ENCODE measurements at regions not wholly inside any gene's neighbourhood (a gene's known extent, or its start where the extent isn't known, plus 50 kb on each side); places are given as distances from the start of the nearest gene placed in this dataset.
"Not testable (repeated sequence)": the region's sequence is repeated elsewhere in the genome, so short reads cannot be mapped to it uniquely, and the experiment has no call there.

GRCh38 chr4:13793020-13793710, 165.6 kb upstream of the BOD1L1 start:
- Mint-ChIP-seq H3K4me3 (no peak overlapping the region), H3K4me1 (no peaks in the 10 kb centered on the region), H3K27me3 (no peaks in the 10 kb centered on the region), H3K27ac (no peak overlapping the region), H3K36me3 (no peaks in the 10 kb centered on the region), H3K9me3 (peaks cover 0 to 6% (median 0%) of the 10 kb centered on the region in 7 donors)
- no peaks in the 10 kb centered on the region for H3K27me3 ChIP-seq (ENCODE audit: control insufficient read depth, insufficient read depth, low read length)
- no peaks in the 10 kb centered on the region for H3K36me3 ChIP-seq (ENCODE audit: control insufficient read depth, insufficient read depth, low read length)
- ATAC-seq (ENCODE audit: low read depth in 2 of 2), result no peak
- no peaks in the 10 kb centered on the region for H3K4me1 ChIP-seq (ENCODE audit: control insufficient read depth, insufficient read depth, low read length, poor library complexity, severe bottlenecking)
- DNase-seq, result no peak
- H3K4me3 ChIP-seq (ENCODE audit: low read depth, low read length), result no peak overlapping the region
- no peak overlapping the region for H3K27ac ChIP-seq (ENCODE audit: insufficient read depth, low read length, poor library complexity, severe bottlenecking)
- no peaks in the 10 kb centered on the region for H3K9me3 ChIP-seq (ENCODE audit: control insufficient read depth in 2 of 2, low read length in 2 of 2)

DNA sequence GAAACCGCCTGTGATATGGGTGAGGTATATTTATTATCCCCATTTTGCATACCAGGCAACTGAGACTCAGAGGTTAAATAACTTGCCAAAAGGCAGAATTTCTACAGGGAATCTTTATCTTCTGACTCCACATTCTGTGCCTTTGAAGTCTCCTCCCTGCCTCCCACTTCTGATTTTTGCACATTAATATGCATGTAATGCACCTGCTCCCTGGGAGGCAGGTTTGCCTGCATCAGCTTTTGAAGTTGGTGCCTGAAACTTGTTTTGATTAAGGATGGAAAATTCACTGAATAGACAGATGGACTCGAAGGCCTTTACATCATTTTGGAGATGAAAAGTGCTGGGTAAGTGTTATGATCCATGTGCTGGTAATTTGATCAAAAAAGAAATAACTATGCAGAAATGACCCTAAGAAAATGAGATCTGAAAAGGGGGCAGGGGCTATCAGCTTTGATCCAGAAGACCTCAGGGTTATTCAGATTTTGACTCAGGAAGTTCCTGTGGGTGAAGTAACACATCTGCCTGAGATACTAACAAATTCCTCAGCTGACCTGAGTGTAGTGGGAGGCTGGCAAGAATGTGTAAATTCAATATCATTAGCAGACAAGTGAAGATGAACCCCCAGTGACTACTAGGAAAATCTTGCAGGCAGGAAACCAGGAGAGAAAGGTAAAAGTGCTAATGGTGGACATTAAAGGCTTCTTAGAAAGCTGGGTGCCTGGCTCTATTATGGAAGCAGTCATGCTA, 167.5 kb upstream of the BOD1L1 start:
- H3K9me3 ChIP-seq (ENCODE audit: control insufficient read depth in 2 of 2, low read length in 2 of 2), result no peaks in the 10 kb centered on the region
- ATAC-seq (ENCODE audit: low read depth in 2 of 2) (no peak), DNase-seq (no peak)
- Mint-ChIP-seq H3K27me3 (no peaks in the 10 kb centered on the region), H3K9me3 (peaks cover 0 to 13% (median 4%) of the 10 kb centered on the region in 7 donors), H3K36me3 (no peaks in the 10 kb centered on the region), H3K4me1 (no peaks in the 10 kb centered on the region), H3K4me3 (no peak overlapping the region), H3K27ac (no peak overlapping the region)
- no peak overlapping the region for H3K4me3 ChIP-seq (ENCODE audit: low read depth, low read length)
- H3K27ac ChIP-seq (ENCODE audit: insufficient read depth, low read length, poor library complexity, severe bottlenecking), result no peak overlapping the region
- H3K4me1 ChIP-seq (ENCODE audit: control insufficient read depth, insufficient read depth, low read length, poor library complexity, severe bottlenecking), result no peaks in the 10 kb centered on the region
- no peaks in the 10 kb centered on the region for H3K27me3 ChIP-seq (ENCODE audit: control insufficient read depth, insufficient read depth, low read length)
- no peaks in the 10 kb centered on the region for H3K36me3 ChIP-seq (ENCODE audit: control insufficient read depth, insufficient read depth, low read length)

GRCh38 chr4:13797061-13797460, 169.5 kb upstream of the BOD1L1 start:
- Histone ChIP-seq H3K9me3 (ENCODE audit: control insufficient read depth in 2 of 2, low read length in 2 of 2) (no peaks in the 10 kb centered on the region), H3K4me3 (ENCODE audit: low read depth, low read length) (no peak overlapping the region), H3K27ac (ENCODE audit: insufficient read depth, low read length, poor library complexity, severe bottlenecking) (no peak overlapping the region), H3K27me3 (ENCODE audit: control insufficient read depth, insufficient read depth, low read length) (no peaks in the 10 kb centered on the region), H3K36me3 (ENCODE audit: control insufficient read depth, insufficient read depth, low read length) (no peaks in the 10 kb centered on the region), H3K4me1 (ENCODE audit: control insufficient read depth, insufficient read depth, low read length, poor library complexity, severe bottlenecking) (no peaks in the 10 kb centered on the region)
- Mint-ChIP-seq H3K4me3 (no peak overlapping the region), H3K36me3 (no peaks in the 10 kb centered on the region), H3K9me3 (peaks cover 0 to 13% (median 4%) of the 10 kb centered on the region in 7 donors), H3K27me3 (no peaks in the 10 kb centered on the region), H3K4me1 (no peaks in the 10 kb centered on the region), H3K27ac (no peak overlapping the region)
- ATAC-seq (ENCODE audit: low read depth in 2 of 2), result no peak
- DNase-seq, result no peak

DNA sequence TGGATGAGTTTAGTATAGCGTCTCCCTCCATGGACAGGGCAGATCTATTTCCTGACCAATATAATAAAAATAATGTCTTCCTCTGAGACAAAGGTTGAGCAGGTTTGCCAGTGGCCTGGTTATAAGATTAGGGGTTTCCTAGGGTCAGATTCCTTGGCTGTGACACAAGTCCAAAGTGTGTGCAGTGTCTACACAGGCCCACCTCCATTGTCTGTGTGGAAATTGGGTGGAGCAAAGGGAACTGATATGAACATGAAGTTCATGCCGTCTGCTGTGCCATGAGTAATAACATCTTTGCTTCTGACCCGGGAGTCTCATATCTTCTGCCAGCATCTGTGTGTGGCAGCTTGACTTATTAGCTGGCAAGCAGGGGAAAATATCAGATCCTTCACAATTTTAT, 187.7 kb upstream of the BOD1L1 start:
- no peaks in the 10 kb centered on the region for H3K36me3 Mint-ChIP-seq
- no peaks in the 10 kb centered on the region for H3K4me1 ChIP-seq (ENCODE audit: control insufficient read depth, insufficient read depth, low read length, poor library complexity, severe bottlenecking)
- no peaks in the 10 kb centered on the region for H3K9me3 ChIP-seq (ENCODE audit: control insufficient read depth in 2 of 2, low read length in 2 of 2)
- no peak overlapping the region for H3K4me3 Mint-ChIP-seq
- no peak overlapping the region for H3K4me3 ChIP-seq (ENCODE audit: low read depth, low read length)
- ATAC-seq (ENCODE audit: low read depth in 2 of 2) (no peak), DNase-seq (no peak)
- H3K27ac Mint-ChIP-seq, result no peak overlapping the region
- no peaks in the 10 kb centered on the region for H3K36me3 ChIP-seq (ENCODE audit: control insufficient read depth, insufficient read depth, low read length)
- no peak overlapping the region for H3K27ac ChIP-seq (ENCODE audit: insufficient read depth, low read length, poor library complexity, severe bottlenecking)
- peaks cover 0 to 7% (median 0%) of the 10 kb centered on the region in 7 donors for H3K9me3 Mint-ChIP-seq
- H3K27me3 ChIP-seq (ENCODE audit: control insufficient read depth, insufficient read depth, low read length), result no peaks in the 10 kb centered on the region
- H3K27me3 Mint-ChIP-seq, result peaks cover 7% of the 10 kb centered on the region
- no peaks in the 10 kb centered on the region for H3K4me1 Mint-ChIP-seq

GRCh38 chr4:13816472-13816871, 188.9 kb upstream of the BOD1L1 start:
- Mint-ChIP-seq H3K27me3 (peaks cover 7% of the 10 kb centered on the region), H3K4me3 (no peak overlapping the region), H3K4me1 (no peaks in the 10 kb centered on the region), H3K9me3 (peaks cover 0 to 7% (median 0%) of the 10 kb centered on the region in 7 donors), H3K36me3 (no peaks in the 10 kb centered on the region), H3K27ac (no peak overlapping the region)
- no peak overlapping the region for H3K27ac ChIP-seq (ENCODE audit: insufficient read depth, low read length, poor library complexity, severe bottlenecking)
- H3K4me3 ChIP-seq (ENCODE audit: low read depth, low read length), result no peak overlapping the region
- no peak for DNase-seq
- H3K27me3 ChIP-seq (ENCODE audit: control insufficient read depth, insufficient read depth, low read length), result no peaks in the 10 kb centered on the region
- no peaks in the 10 kb centered on the region for H3K9me3 ChIP-seq (ENCODE audit: control insufficient read depth in 2 of 2, low read length in 2 of 2)
- no peaks in the 10 kb centered on the region for H3K4me1 ChIP-seq (ENCODE audit: control insufficient read depth, insufficient read depth, low read length, poor library complexity, severe bottlenecking)
- H3K36me3 ChIP-seq (ENCODE audit: control insufficient read depth, insufficient read depth, low read length), result no peaks in the 10 kb centered on the region
- no peak for ATAC-seq (ENCODE audit: low read depth in 2 of 2)

GRCh38 chr4:13821522-13821921, 194.0 kb upstream of the BOD1L1 start:
- Histone ChIP-seq H3K36me3 (ENCODE audit: control insufficient read depth, insufficient read depth, low read length) (no peaks in the 10 kb centered on the region), H3K27ac (ENCODE audit: insufficient read depth, low read length, poor library complexity, severe bottlenecking) (no peak overlapping the region), H3K9me3 (ENCODE audit: control insufficient read depth in 2 of 2, low read length in 2 of 2) (peaks cover 5 to 12% of the 10 kb centered on the region in 2 experiments), H3K4me3 (ENCODE audit: low read depth, low read length) (no peak overlapping the region), H3K27me3 (ENCODE audit: control insufficient read depth, insufficient read depth, low read length) (no peaks in the 10 kb centered on the region), H3K4me1 (ENCODE audit: control insufficient read depth, insufficient read depth, low read length, poor library complexity, severe bottlenecking) (no peaks in the 10 kb centered on the region)
- no peaks in the 10 kb centered on the region for H3K36me3 Mint-ChIP-seq
- no peaks in the 10 kb centered on the region for H3K4me1 Mint-ChIP-seq
- no peak for ATAC-seq (ENCODE audit: low read depth in 2 of 2)
- H3K4me3 Mint-ChIP-seq, result no peak overlapping the region
- H3K9me3 Mint-ChIP-seq, result peaks cover 0 to 21% (median 5%) of the 10 kb centered on the region in 7 donors
- H3K27ac Mint-ChIP-seq, result no peak overlapping the region
- DNase-seq, result no peak
- H3K27me3 Mint-ChIP-seq, result no peaks in the 10 kb centered on the region

GRCh38 chr4:13825822-13826221, 198.3 kb upstream of the BOD1L1 start:
- H3K36me3 Mint-ChIP-seq; H3K27me3 Mint-ChIP-seq; H3K27ac Mint-ChIP-seq; H3K27me3 ChIP-seq (ENCODE audit: control insufficient read depth, insufficient read depth, low read length); H3K4me1 ChIP-seq (ENCODE audit: control insufficient read depth, insufficient read depth, low read length, poor library complexity, severe bottlenecking); H3K4me1 Mint-ChIP-seq; H3K4me3 ChIP-seq (ENCODE audit: low read depth, low read length); DNase-seq; H3K4me3 Mint-ChIP-seq; H3K36me3 ChIP-seq (ENCODE audit: control insufficient read depth, insufficient read depth, low read length); ATAC-seq (ENCODE audit: low read depth in 2 of 2); H3K27ac ChIP-seq (ENCODE audit: insufficient read depth, low read length, poor library complexity, severe bottlenecking): not testable (repeated sequence)
- H3K9me3 Mint-ChIP-seq, result peaks cover 0 to 21% (median 5%) of the 10 kb centered on the region in 7 donors
- peaks cover 5 to 12% of the 10 kb centered on the region in 2 experiments for H3K9me3 ChIP-seq (ENCODE audit: control insufficient read depth in 2 of 2, low read length in 2 of 2)

- no peaks in the 10 kb centered on the region for H3K4me1 Mint-ChIP-seq
- ATAC-seq (ENCODE audit: low read depth in 2 of 2) (no peak), DNase-seq (no peak)
- no peaks in the 10 kb centered on the region for H3K27me3 ChIP-seq (ENCODE audit: control insufficient read depth, insufficient read depth, low read length)
- H3K36me3 Mint-ChIP-seq, result no peaks in the 10 kb centered on the region
- H3K9me3 ChIP-seq (ENCODE audit: control insufficient read depth in 2 of 2, low read length in 2 of 2), result peaks cover under 1 to 2% of the 10 kb centered on the region in 2 experiments
- H3K27ac Mint-ChIP-seq, result no peak overlapping the region
- H3K4me3 Mint-ChIP-seq, result no peak overlapping the region
- no peaks in the 10 kb centered on the region for H3K4me1 ChIP-seq (ENCODE audit: control insufficient read depth, insufficient read depth, low read length, poor library complexity, severe bottlenecking)
- H3K36me3 ChIP-seq (ENCODE audit: control insufficient read depth, insufficient read depth, low read length), result no peaks in the 10 kb centered on the region
- no peaks in the 10 kb centered on the region for H3K27me3 Mint-ChIP-seq
- H3K27ac ChIP-seq (ENCODE audit: insufficient read depth, low read length, poor library complexity, severe bottlenecking), result no peak overlapping the region
- H3K4me3 ChIP-seq (ENCODE audit: low read depth, low read length), result no peak overlapping the region
- H3K9me3 Mint-ChIP-seq, result peaks cover 0 to 8% (median 3%) of the 10 kb centered on the region in 7 donors
Observed at GRCh38 chr4:13829457-13829856, 201.9 kb upstream of the BOD1L1 start.

All from CD4-positive, CD25-positive, alpha-beta regulatory T cell (primary cell).